ENCODE measurements at regions not wholly inside any gene's neighbourhood (a gene's known extent, or its start where the extent isn't known, plus 50 kb on each side); places are given as distances from the start of the nearest gene placed in this dataset.

GRCh38 chr5:135088911-135089310 is 54.9 kb upstream of the PITX1 start:
- TF ChIP-seq, protein P1, sequence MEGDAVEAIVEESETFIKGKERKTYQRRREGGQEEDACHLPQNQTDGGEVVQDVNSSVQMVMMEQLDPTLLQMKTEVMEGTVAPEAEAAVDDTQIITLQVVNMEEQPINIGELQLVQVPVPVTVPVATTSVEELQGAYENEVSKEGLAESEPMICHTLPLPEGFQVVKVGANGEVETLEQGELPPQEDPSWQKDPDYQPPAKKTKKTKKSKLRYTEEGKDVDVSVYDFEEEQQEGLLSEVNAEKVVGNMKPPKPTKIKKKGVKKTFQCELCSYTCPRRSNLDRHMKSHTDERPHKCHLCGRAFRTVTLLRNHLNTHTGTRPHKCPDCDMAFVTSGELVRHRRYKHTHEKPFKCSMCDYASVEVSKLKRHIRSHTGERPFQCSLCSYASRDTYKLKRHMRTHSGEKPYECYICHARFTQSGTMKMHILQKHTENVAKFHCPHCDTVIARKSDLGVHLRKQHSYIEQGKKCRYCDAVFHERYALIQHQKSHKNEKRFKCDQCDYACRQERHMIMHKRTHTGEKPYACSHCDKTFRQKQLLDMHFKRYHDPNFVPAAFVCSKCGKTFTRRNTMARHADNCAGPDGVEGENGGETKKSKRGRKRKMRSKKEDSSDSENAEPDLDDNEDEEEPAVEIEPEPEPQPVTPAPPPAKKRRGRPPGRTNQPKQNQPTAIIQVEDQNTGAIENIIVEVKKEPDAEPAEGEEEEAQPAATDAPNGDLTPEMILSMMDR (IDR thresholded peaks at IDR 0.05) = no peak
- TF ChIP-seq POLR2A (IDR thresholded peaks at IDR 0.05) (no peak), POLR2AphosphoS5 (IDR thresholded peaks at IDR 0.05; ENCODE audit: insufficient read depth in 1 of 2, low read depth in 1 of 2) (no peak)

Data from vagina (tissue), 2 donors.